HEK293 (cell line): ENCODE measurements at regions not wholly inside any gene's neighbourhood (a gene's known extent, or its start where the extent isn't known, plus 50 kb on each side); places are given as distances from the start of the nearest gene placed in this dataset.

Experiments
- CTCF ChIA-PET: fragments of 350-600 bp; formaldehyde crosslinking; extraction: SDS; loops from one replicate; lab custom pipeline; 2021; ENCODE audit warnings: antibody characterized with exemption; lab: Yijun Ruan, JAX
- POLR2A ChIA-PET: fragments of 300-600 bp; formaldehyde crosslinking; extraction: SDS; loops from one replicate; lab custom pipeline; 2020; ENCODE audit warnings: antibody characterized with exemption, inconsistent platforms; lab: Yijun Ruan, JAX
- H3K27ac ChIP-seq: fragments of 200-500 bp; sonication (Bioruptor generic); 2 replicates; pipeline ENCODE4 v1.5.1; 2014; ENCODE audit warnings: low read depth, low read length, control low read depth, inconsistent platforms; ENCODE audit errors: extremely low read depth
- H3K36me3 ChIP-seq, 2 experiments: fragments of 200-500 bp in 1 of 2; sonication (Bioruptor generic) in 1 of 2; 1 replicate in 1 of 2; 2 replicates in 1 of 2; pipeline ENCODE4 v1.5.1; 2014 to 2017; ENCODE audit warnings: inconsistent platforms in 2 of 2, low read length in 2 of 2; ENCODE audit not compliant: control insufficient read depth in 2 of 2, insufficient read depth in 1 of 2
- H3K4me1 ChIP-seq: fragments of 200-500 bp; sonication (Bioruptor generic); 2 replicates; pipeline ENCODE4 v1.5.1; 2014; ENCODE audit warnings: mild to moderate bottlenecking, low read length, inconsistent platforms; ENCODE audit not compliant: control insufficient read depth, insufficient read depth
- H3K4me3 ChIP-seq: 2 replicates; pipeline ENCODE4 v1.5.1; 2011; ENCODE audit warnings: low read depth, mild to moderate bottlenecking, control low read depth, low read length, moderate library complexity
- H3K9me3 ChIP-seq: fragments of 200-500 bp; sonication (Bioruptor generic); 2 replicates; pipeline ENCODE4 v1.5.1; 2014; ENCODE audit warnings: low read depth, low read length, inconsistent platforms; ENCODE audit not compliant: control insufficient read depth, insufficient read depth
- ATF2 ChIP-seq: fragments of 450-650 bp; formaldehyde crosslinking; IDR thresholded peaks from 2 replicates; pipeline ENCODE4 v1.5.1; 2016; ENCODE audit warnings: missing biosample characterization, missing genetic modification characterization, low read depth
- BCL11A ChIP-seq: fragments of 450-650 bp; formaldehyde crosslinking; IDR thresholded peaks from 2 replicates; pipeline ENCODE4 v1.5.1; 2016; ENCODE audit warnings: low read depth, missing biosample characterization, missing genetic modification characterization
- EGR2 ChIP-seq: fragments of 450-650 bp; formaldehyde crosslinking; IDR thresholded peaks from 2 replicates; pipeline ENCODE4 v1.5.1; 2016; ENCODE audit warnings: low read depth, missing biosample characterization, missing genetic modification characterization
- ELK4 ChIP-seq: IDR thresholded peaks from 2 replicates; pipeline ENCODE4 v1.6.1; 2011; ENCODE audit warnings: mild to moderate bottlenecking, low read depth, low read length, borderline replicate concordance
- KLF17 ChIP-seq: fragments of 450-650 bp; formaldehyde crosslinking; IDR thresholded peaks from 2 replicates; pipeline ENCODE4 v1.5.1; 2016; ENCODE audit warnings: missing biosample characterization, missing genetic modification characterization
- PATZ1 ChIP-seq: fragments of 450-650 bp; formaldehyde crosslinking; IDR thresholded peaks from 2 replicates; pipeline ENCODE4 v1.5.1; 2016; ENCODE audit warnings: missing biosample characterization, missing genetic modification characterization
- RBAK ChIP-seq: fragments of 450-650 bp; formaldehyde crosslinking; IDR thresholded peaks from 2 replicates; pipeline ENCODE4 v1.5.1; 2016; ENCODE audit warnings: missing biosample characterization, missing genetic modification characterization
- TCF7L2 ChIP-seq: IDR thresholded peaks from 2 replicates; pipeline ENCODE4 v1.6.1; 2011; ENCODE audit warnings: low read depth, mild to moderate bottlenecking, inconsistent platforms, low read length, moderate library complexity, borderline replicate concordance
- TRIM28 ChIP-seq: IDR thresholded peaks from 2 replicates; pipeline ENCODE4 v1.6.1; 2011; ENCODE audit warnings: low read length, control low read depth, borderline replicate concordance
- ZBTB6 ChIP-seq: fragments of 450-650 bp; formaldehyde crosslinking; IDR thresholded peaks from 2 replicates; pipeline ENCODE4 v1.5.1; 2017; ENCODE audit warnings: missing biosample characterization, missing genetic modification characterization
- ZNF10 ChIP-seq: fragments of 450-650 bp; formaldehyde crosslinking; IDR thresholded peaks from 2 replicates; pipeline ENCODE4 v1.5.1; 2017; ENCODE audit warnings: missing biosample characterization, missing genetic modification characterization
- ZNF121 ChIP-seq: fragments of 450-650 bp; formaldehyde crosslinking; IDR thresholded peaks from 2 replicates; pipeline ENCODE4 v1.5.1; 2016; ENCODE audit warnings: missing biosample characterization, missing genetic modification characterization
- ZNF138 ChIP-seq: fragments of 450-650 bp; formaldehyde crosslinking; IDR thresholded peaks from 2 replicates; pipeline ENCODE4 v1.5.1; 2016; ENCODE audit warnings: missing biosample characterization, missing genetic modification characterization, borderline replicate concordance
- ZNF146 ChIP-seq: fragments of 450-650 bp; formaldehyde crosslinking; IDR thresholded peaks from 2 replicates; pipeline ENCODE4 v1.5.1; 2016; ENCODE audit warnings: missing biosample characterization, missing genetic modification characterization
- ZNF16 ChIP-seq: fragments of 450-650 bp; formaldehyde crosslinking; IDR thresholded peaks from 2 replicates; pipeline ENCODE4 v1.5.1; 2016; ENCODE audit warnings: low read depth, missing biosample characterization, missing genetic modification characterization
- ZNF23 ChIP-seq: fragments of 450-650 bp; formaldehyde crosslinking; IDR thresholded peaks from 2 replicates; pipeline ENCODE4 v1.5.1; 2016; ENCODE audit warnings: missing biosample characterization, missing genetic modification characterization, borderline replicate concordance
- ZNF239 ChIP-seq: fragments of 450-650 bp; formaldehyde crosslinking; IDR thresholded peaks from 2 replicates; pipeline ENCODE4 v1.5.1; 2016; ENCODE audit warnings: missing biosample characterization, missing genetic modification characterization
- ZNF350 ChIP-seq: fragments of 450-650 bp; formaldehyde crosslinking; IDR thresholded peaks from 2 replicates; pipeline ENCODE4 v1.5.0; 2017; ENCODE audit warnings: missing biosample characterization, mild to moderate bottlenecking, missing genetic modification characterization
- ZNF394 ChIP-seq: fragments of 450-650 bp; formaldehyde crosslinking; IDR thresholded peaks from 2 replicates; pipeline ENCODE4 v1.5.1; 2016; ENCODE audit warnings: missing biosample characterization, missing genetic modification characterization, mild to moderate bottlenecking, moderate library complexity, borderline replicate concordance
- ZNF416 ChIP-seq: fragments of 450-650 bp; formaldehyde crosslinking; IDR thresholded peaks from 2 replicates; pipeline ENCODE4 v1.5.1; 2016; ENCODE audit warnings: missing biosample characterization, missing genetic modification characterization
- ZNF426 ChIP-seq: fragments of 450-650 bp; formaldehyde crosslinking; IDR thresholded peaks from 2 replicates; pipeline ENCODE4 v1.5.1; 2017; ENCODE audit warnings: missing biosample characterization, missing genetic modification characterization, mild to moderate bottlenecking, inconsistent platforms, moderate library complexity
- ZNF433 ChIP-seq: fragments of 450-650 bp; formaldehyde crosslinking; IDR thresholded peaks from 2 replicates; pipeline ENCODE4 v1.5.1; 2016; ENCODE audit warnings: missing biosample characterization, missing genetic modification characterization, low read depth
- ZNF48 ChIP-seq: fragments of 450-650 bp; formaldehyde crosslinking; IDR thresholded peaks from 2 replicates; pipeline ENCODE4 v1.5.1; 2016; ENCODE audit warnings: missing biosample characterization, missing genetic modification characterization
- ZNF521 ChIP-seq: fragments of 450-650 bp; formaldehyde crosslinking; IDR thresholded peaks from 2 replicates; pipeline ENCODE4 v1.5.1; 2017; ENCODE audit warnings: missing biosample characterization, mild to moderate bottlenecking, missing genetic modification characterization
- ZNF560 ChIP-seq: fragments of 450-650 bp; formaldehyde crosslinking; IDR thresholded peaks from 2 replicates; pipeline ENCODE4 v1.5.1; 2017; ENCODE audit warnings: missing biosample characterization, missing genetic modification characterization, borderline replicate concordance
- ZNF571 ChIP-seq: fragments of 450-650 bp; formaldehyde crosslinking; IDR thresholded peaks from 2 replicates; pipeline ENCODE4 v1.5.0; 2017; ENCODE audit warnings: missing biosample characterization, missing genetic modification characterization
- ZNF610 ChIP-seq: fragments of 450-650 bp; formaldehyde crosslinking; IDR thresholded peaks from 2 replicates; pipeline ENCODE4 v1.5.1; 2016; ENCODE audit warnings: missing biosample characterization, missing genetic modification characterization, borderline replicate concordance
- ZNF664 ChIP-seq: fragments of 450-650 bp; formaldehyde crosslinking; IDR thresholded peaks from 2 replicates; pipeline ENCODE4 v1.5.1; 2016; ENCODE audit warnings: missing biosample characterization, missing genetic modification characterization
- ZNF670 ChIP-seq: fragments of 450-650 bp; formaldehyde crosslinking; IDR thresholded peaks from 2 replicates; pipeline ENCODE4 v1.5.1; 2016; ENCODE audit warnings: missing biosample characterization, missing genetic modification characterization, low read depth
- ZNF677 ChIP-seq: fragments of 450-650 bp; IDR thresholded peaks from 2 replicates; pipeline ENCODE4 v1.5.0; 2018; ENCODE audit warnings: missing biosample characterization, mild to moderate bottlenecking, missing genetic modification characterization, moderate library complexity
- ZNF830 ChIP-seq: fragments of 450-650 bp; IDR thresholded peaks from 2 replicates; pipeline ENCODE4 v1.5.0; 2018; ENCODE audit warnings: missing biosample characterization, missing genetic modification characterization, low read depth, mild to moderate bottlenecking, moderate library complexity
- ZNF843 ChIP-seq: fragments of 450-650 bp; formaldehyde crosslinking; IDR thresholded peaks from 2 replicates; pipeline ENCODE4 v1.5.1; 2016; ENCODE audit warnings: missing biosample characterization, missing genetic modification characterization

GRCh38 chr7:47195641-47196040 is 386.3 kb downstream of the TNS3 start:
- ChIA-PET POLR2A (no interaction called here), CTCF (interaction anchor here (0.7 to 1.1 kb wide), 2 partner anchors 10 to 13 kb away, joined by 3 read pairs; no protein-coding TSS in a partner anchor)
- no peak for TF ChIP-seq ELK4
- no peak for TF ChIP-seq ZNF416 (tag by site-specific recombination)
- no peak for TF ChIP-seq ZNF670 (tag by site-specific recombination)
- TF ChIP-seq ZNF843: no peak
- no peak for TF ChIP-seq ZNF23 (tag by site-specific recombination)
- TF ChIP-seq PATZ1 (tag by site-specific recombination): no peak
- TF ChIP-seq TCF7L2: no peak
- TF ChIP-seq RBAK: no peak
- TF ChIP-seq ZNF571: no peak
- no peak for TF ChIP-seq EGR2
- no peak for TF ChIP-seq ZNF433 (tag by site-specific recombination)
- TF ChIP-seq KLF17 (tag by site-specific recombination): no peak
- TF ChIP-seq ZNF521 (tag by site-specific recombination): no peak
- no peak for TF ChIP-seq ZNF350 (tag by site-specific recombination)
- TF ChIP-seq ZNF239 (tag by site-specific recombination): no peak
- no peak for TF ChIP-seq ZNF146 (tag by site-specific recombination)
- Histone ChIP-seq H3K36me3 (no peaks in the 10 kb centered on the region), H3K4me1 (no peaks in the 10 kb centered on the region), H3K4me3 (no peak overlapping the region), H3K9me3 (no peaks in the 10 kb centered on the region), H3K27ac (no peak overlapping the region)

GRCh38 chr7:47194516-47195057 is 387.3 kb downstream of the TNS3 start:
- TF ChIP-seq ZNF664: no peak
- TF ChIP-seq ZNF830 (tag by site-specific recombination): no peak
- TF ChIP-seq BCL11A: no peak
- no peak for TF ChIP-seq ZNF10 (tag by site-specific recombination)
- no peak for TF ChIP-seq ATF2 (tag by site-specific recombination)
- TF ChIP-seq ZNF610: no peak
- no peak for TF ChIP-seq ZNF16 (tag by site-specific recombination)
- no peak for TF ChIP-seq ZNF426 (tag by site-specific recombination)
- no peak for TF ChIP-seq ZBTB6 (tag by site-specific recombination)
- no peak for TF ChIP-seq ZNF121 (tag by site-specific recombination)
- TF ChIP-seq ZNF394 (tag by site-specific recombination): no peak
- TF ChIP-seq ZNF677: no peak
- TF ChIP-seq ZNF48: no peak
- no peak for TF ChIP-seq ZNF560 (tag by site-specific recombination)
- no peak for TF ChIP-seq TRIM28
- TF ChIP-seq ZNF138 (tag by site-specific recombination): no peak
- TF ChIP-seq, all 188 proteins: peak for 0
- no peaks in the 10 kb centered on the region for H3K36me3 ChIP-seq
- no peaks in the 10 kb centered on the region for H3K9me3 ChIP-seq
- H3K27ac ChIP-seq: no peak overlapping the region
- POLR2A ChIA-PET: no interaction called here
- no peaks in the 10 kb centered on the region for H3K4me1 ChIP-seq
- no peak overlapping the region for H3K4me3 ChIP-seq
- CTCF ChIA-PET: interaction anchor here (1.1 kb wide), 1 partner anchor 14 kb away, joined by 3 read pairs; no protein-coding TSS in a partner anchor
